Osteoblast (primary cell): ENCODE measurements at regions not wholly inside any gene's neighbourhood (a gene's known extent, or its start where the extent isn't known, plus 50 kb on each side); places are given as distances from the start of the nearest gene placed in this dataset.

ENCODE experiments used
- DNase-seq: peaks from one replicate; pipeline ENCODE4 v3.0.0; 2011; ENCODE audit warnings: low spot score, mixed read lengths; ENCODE audit not compliant: insufficient read length; ENCODE audit errors: missing footprints
- H2AFZ ChIP-seq: 2 replicates; pipeline ENCODE4 v1.6.0; 2011; ENCODE audit warnings: mild to moderate bottlenecking, low read length
- H3K27ac ChIP-seq: 2 replicates; pipeline ENCODE4 v1.5.1; 2011; ENCODE audit warnings: mild to moderate bottlenecking, low read depth, low read length, moderate library complexity
- H3K27me3 ChIP-seq: 2 replicates; pipeline ENCODE4 v1.6.0; 2012; ENCODE audit warnings: mild to moderate bottlenecking, control low read depth, inconsistent platforms, low read length, moderate library complexity; ENCODE audit not compliant: insufficient read depth
- H3K36me3 ChIP-seq: 2 replicates; pipeline ENCODE4 v1.5.1; 2011; ENCODE audit warnings: mild to moderate bottlenecking, low read length, control low read depth, moderate library complexity; ENCODE audit not compliant: insufficient read depth
- H3K4me1 ChIP-seq: 2 replicates; pipeline ENCODE4 v1.5.1; 2011; ENCODE audit warnings: mild to moderate bottlenecking, low read length, control low read depth, moderate library complexity; ENCODE audit not compliant: insufficient read depth
- H3K4me2 ChIP-seq: 2 replicates; pipeline ENCODE4 v1.6.0; 2011; ENCODE audit warnings: mild to moderate bottlenecking, low read length; ENCODE audit not compliant: insufficient read depth
- H3K4me3 ChIP-seq: fragments of 200-600 bp; sonication (generic); 3 replicates; pipeline ENCODE4 v1.5.1; 2012; ENCODE audit warnings: mild to moderate bottlenecking, low read length, inconsistent platforms; ENCODE audit not compliant: insufficient read depth
- H3K79me2 ChIP-seq: 2 replicates; pipeline ENCODE4 v1.6.0; 2012; ENCODE audit warnings: mild to moderate bottlenecking, low read length, control low read depth, inconsistent platforms; ENCODE audit not compliant: insufficient read depth
- H3K9me3 ChIP-seq: 2 replicates; pipeline ENCODE4 v1.5.1; 2011; ENCODE audit warnings: low read depth, low read length, control low read depth
- H4K20me1 ChIP-seq: 2 replicates; pipeline ENCODE4 v1.6.0; 2012; ENCODE audit warnings: mild to moderate bottlenecking, low read length, control low read depth; ENCODE audit not compliant: insufficient read depth
- CTCF ChIP-seq: IDR thresholded peaks from 2 replicates; pipeline ENCODE4 v1.5.1; 2011; ENCODE audit warnings: mild to moderate bottlenecking, low read depth, low read length, moderate library complexity; ENCODE audit errors: extremely low read depth

- H3K27me3 ChIP-seq = no peaks in the 10 kb centered on the region
- no peaks in the 10 kb centered on the region for H3K4me1 ChIP-seq
- H3K36me3 ChIP-seq = no peaks in the 10 kb centered on the region
- no peak overlapping the region for H3K4me3 ChIP-seq
- H3K27ac ChIP-seq = no peak overlapping the region
- DNase-seq = no peak
- no peak overlapping the region for H2AFZ ChIP-seq
- no peak for TF ChIP-seq CTCF
- H3K4me2 ChIP-seq = no peak overlapping the region
- H4K20me1 ChIP-seq = no peaks in the 10 kb centered on the region
- peaks cover 4% of the 10 kb centered on the region for H3K9me3 ChIP-seq
- H3K79me2 ChIP-seq = no peaks in the 10 kb centered on the region
Measured at GRCh38 chr6:6395581-6396197, 75.2 kb upstream of the F13A1 start.

- TF ChIP-seq CTCF = no peak
- peaks cover 4% of the 10 kb centered on the region for H3K9me3 ChIP-seq
- H3K4me1 ChIP-seq = no peaks in the 10 kb centered on the region
- H3K4me3 ChIP-seq = no peak overlapping the region
- H3K27ac ChIP-seq = no peak overlapping the region
- H4K20me1 ChIP-seq = no peaks in the 10 kb centered on the region
- no peaks in the 10 kb centered on the region for H3K79me2 ChIP-seq
- no peak overlapping the region for H2AFZ ChIP-seq
- no peaks in the 10 kb centered on the region for H3K27me3 ChIP-seq
- no peak overlapping the region for H3K4me2 ChIP-seq
- DNase-seq = no peak
- H3K36me3 ChIP-seq = no peaks in the 10 kb centered on the region
Measured at GRCh38 chr6:6397842-6398241, 77.4 kb upstream of the F13A1 start.

GRCh38 chr6:6399568-6399967 is 79.1 kb upstream of the F13A1 start:
- TF ChIP-seq CTCF = no peak
- no peak overlapping the region for H3K27ac ChIP-seq
- no peaks in the 10 kb centered on the region for H3K4me1 ChIP-seq
- H3K4me2 ChIP-seq = no peak overlapping the region
- H3K36me3 ChIP-seq = no peaks in the 10 kb centered on the region
- H4K20me1 ChIP-seq = no peaks in the 10 kb centered on the region
- H3K27me3 ChIP-seq = no peaks in the 10 kb centered on the region
- H3K79me2 ChIP-seq = no peaks in the 10 kb centered on the region
- peaks cover 4% of the 10 kb centered on the region for H3K9me3 ChIP-seq
- no peak for DNase-seq
- no peak overlapping the region for H2AFZ ChIP-seq
- H3K4me3 ChIP-seq = no peak overlapping the region

- H3K36me3 ChIP-seq = no peaks in the 10 kb centered on the region
- H3K27ac ChIP-seq = no peak overlapping the region
- no peaks in the 10 kb centered on the region for H4K20me1 ChIP-seq
- TF ChIP-seq CTCF = no peak
- no peak overlapping the region for H2AFZ ChIP-seq
- no peak overlapping the region for H3K4me3 ChIP-seq
- H3K27me3 ChIP-seq = no peaks in the 10 kb centered on the region
- peaks cover 4% of the 10 kb centered on the region for H3K9me3 ChIP-seq
- no peak for DNase-seq
- no peaks in the 10 kb centered on the region for H3K79me2 ChIP-seq
- no peaks in the 10 kb centered on the region for H3K4me1 ChIP-seq
- H3K4me2 ChIP-seq = no peak overlapping the region
Measured at GRCh38 chr6:6401401-6401800, 80.9 kb upstream of the F13A1 start.
